Ovary (tissue), 7 donors: ENCODE measurements at regions not wholly inside any gene's neighbourhood (a gene's known extent, or its start where the extent isn't known, plus 50 kb on each side); places are given as distances from the start of the nearest gene placed in this dataset.

ENCODE experiments used
- DNase-seq, 5 donors: peaks; one replicate each; pipeline ENCODE4 v3.0.0-alpha.2; 2019 to 2020
- H3K27ac ChIP-seq, 2 donors: fragments of 200-600 bp; one replicate each; pipeline versions ENCODE4 v1.5.1 to v1.8.0; 2019 to 2022
- H3K27me3 ChIP-seq: fragments of 200-600 bp; one replicate; pipeline ENCODE4 v1.8.0; 2022
- H3K36me3 ChIP-seq: fragments of 200-600 bp; sonication (generic); one replicate; pipeline ENCODE4 v1.5.1; 2019
- H3K4me1 ChIP-seq: one replicate; pipeline ENCODE4 v1.8.1; 2013; ENCODE audit warnings: mild to moderate bottlenecking, moderate library complexity; ENCODE audit not compliant: insufficient read depth
- H3K4me3 ChIP-seq: fragments of 200-600 bp; sonication (generic); one replicate; pipeline ENCODE4 v1.5.1; 2017
- H3K9me3 ChIP-seq, 2 donors: fragments of 200-600 bp in 1 of 2; sonication (generic) in 1 of 2; one replicate each; pipeline versions ENCODE4 v1.5.1 to v1.8.1; 2013 to 2019; ENCODE audit warnings: mild to moderate bottlenecking in 1 of 2, moderate library complexity in 1 of 2
- CTCF ChIP-seq, 3 donors: fragments of 450-650 bp in 2 of 3; fragments of 200-600 bp in 1 of 3; IDR thresholded peaks; one replicate each; pipeline versions ENCODE4 v1.5.1 to v1.8.0; 2016 to 2022; ENCODE audit warnings: antibody characterized with exemption in 3 of 3, mild to moderate bottlenecking in 1 of 3
- EP300 ChIP-seq: sonication (generic); formaldehyde crosslinking; IDR thresholded peaks from one replicate; pipeline ENCODE4 v1.6.1; 2017; ENCODE audit warnings: antibody characterized with exemption
- POLR2A ChIP-seq: fragments of 450-650 bp; IDR thresholded peaks from one replicate; pipeline ENCODE4 v1.6.1; 2017; ENCODE audit warnings: antibody characterized with exemption, mild to moderate bottlenecking, moderate library complexity
- WGBS, 3 donors: extraction: QIAGEN DNeasy Blood & Tissue Kit in 1 of 3; methylation state at CpG; one replicate each; pipeline versions ENCODE4 v1.1.5 to v1.1.7; 2013 to 2017; 5-methylcytosine and 5-hydroxymethylcytosine counted together
- intact Hi-C, 4 donors: fragments of 100-400 bp; cut with DNase I; formaldehyde crosslinking; loops; one replicate each; pipeline versions ENCODE4 v1.11.0 to v1.15.1; 2022 to 2023
- donor health status: DM: no; HTN: no; CAD: no; lungs with moderate emphysema.
- donor health status: DM: no; HTN: no; CAD: no.
- donor health status: Bipolar disorder and iron deficiency.
- donor health status: DM: no; HTN: no; CAD: no.
- donor health status: DM: yes; HTN: yes; CAD: no.

- no peak for DNase-seq
- Histone ChIP-seq H3K36me3 (no peaks in the 10 kb centered on the region), H3K27ac (no peak overlapping the region), H3K4me1 (no peaks in the 10 kb centered on the region), H3K9me3 (no peaks in the 10 kb centered on the region), H3K4me3 (no peak overlapping the region), H3K27me3 (no peaks in the 10 kb centered on the region)
- no peak for TF ChIP-seq CTCF (IDR thresholded peaks at IDR 0.05)
- intact Hi-C loops: no loop called here
- 22 to 31% (median 23%) methylated on average over 5 of the region's 5 CpGs for WGBS, 3 donors
Observed at GRCh38 chr1:175848329-175848728, 104.9 kb upstream of the TNR start.

- 60 to 64% (median 62%) methylated on average over 1 of the region's 1 CpG for WGBS, 3 donors
- no peak overlapping the region for H3K27ac ChIP-seq
- H3K27me3 ChIP-seq: no peaks in the 10 kb centered on the region
- no peak for DNase-seq
- no peaks in the 10 kb centered on the region for H3K9me3 ChIP-seq
- no peaks in the 10 kb centered on the region for H3K4me1 ChIP-seq
- H3K4me3 ChIP-seq: no peak overlapping the region
- no peak for TF ChIP-seq CTCF (IDR thresholded peaks at IDR 0.05)
- no peak for TF ChIP-seq POLR2A
- no peak for TF ChIP-seq EP300
- no peaks in the 10 kb centered on the region for H3K36me3 ChIP-seq
- intact Hi-C loops: no loop called here
Observed at GRCh38 chr1:175845985-175846384, 102.6 kb upstream of the TNR start.

- no peaks in the 10 kb centered on the region for H3K27me3 ChIP-seq
- DNase-seq: no peak
- no peak overlapping the region for H3K27ac ChIP-seq
- intact Hi-C loops: no loop called here
- H3K4me1 ChIP-seq: no peaks in the 10 kb centered on the region
- TF ChIP-seq EP300: no peak
- no peak for TF ChIP-seq POLR2A
- no peak for TF ChIP-seq CTCF (IDR thresholded peaks at IDR 0.05)
- WGBS, 3 donors: 55 to 60% (median 60%) methylated on average over 3 of the region's 3 CpGs
- no peak overlapping the region for H3K4me3 ChIP-seq
- H3K9me3 ChIP-seq: no peaks in the 10 kb centered on the region
- H3K36me3 ChIP-seq: no peaks in the 10 kb centered on the region
Observed at GRCh38 chr1:175845338-175845737, 101.9 kb upstream of the TNR start.

- TF ChIP-seq CTCF (IDR thresholded peaks at IDR 0.05) (no peak), EP300 (no peak), POLR2A (no peak)
- Histone ChIP-seq H3K9me3 (no peaks in the 10 kb centered on the region), H3K36me3 (no peaks in the 10 kb centered on the region), H3K27ac (no peak overlapping the region), H3K27me3 (no peaks in the 10 kb centered on the region), H3K4me3 (no peak overlapping the region), H3K4me1 (no peaks in the 10 kb centered on the region)
- DNase-seq: no peak
- 18 to 23% (median 19%) methylated on average over 2 of the region's 2 CpGs for WGBS, 3 donors
- intact Hi-C loops: no loop called here
Observed at GRCh38 chr1:175844877-175845276, 101.5 kb upstream of the TNR start.

- Histone ChIP-seq H3K9me3 (no peaks in the 10 kb centered on the region), H3K4me1 (no peaks in the 10 kb centered on the region), H3K4me3 (no peak overlapping the region), H3K27ac (no peak overlapping the region), H3K27me3 (no peaks in the 10 kb centered on the region), H3K36me3 (no peaks in the 10 kb centered on the region)
- intact Hi-C loops: no loop called here
- 34 to 47% (median 36%) methylated on average over 1 of the region's 1 CpG for WGBS, 3 donors
- TF ChIP-seq CTCF (IDR thresholded peaks at IDR 0.05) (no peak), EP300 (no peak), POLR2A (no peak)
- no peak for DNase-seq
Observed at GRCh38 chr1:175842550-175842949, 99.2 kb upstream of the TNR start.
